Mammary epithelial cell (primary cell): ENCODE measurements at regions not wholly inside any gene's neighbourhood (a gene's known extent, or its start where the extent isn't known, plus 50 kb on each side); places are given as distances from the start of the nearest gene placed in this dataset.

Source experiments
- CTCF ChIP-seq, 2 donors: IDR thresholded peaks in 1 of 2; conservative IDR thresholded peaks in 1 of 2; 2 replicates each; pipeline ENCODE4 v1.5.1; 2011 to 2012; ENCODE audit warnings: inconsistent platforms in 2 of 2, low read length in 2 of 2, mild to moderate bottlenecking in 2 of 2, control low read depth in 1 of 2, low read depth in 1 of 2; ENCODE audit not compliant: insufficient read depth in 1 of 2; ENCODE audit errors: extremely low read depth in 1 of 2
- EZH2 ChIP-seq: IDR thresholded peaks from 2 replicates; pipeline ENCODE4 v1.6.1; 2012; ENCODE audit warnings: low read length, inconsistent platforms, borderline replicate concordance

GRCh38 chr10:22834471-22834870, 93.4 kb upstream of the ARMC3 start:
- TF ChIP-seq CTCF (conservative IDR thresholded peaks at IDR 0.05 in 1 of 2, IDR thresholded peaks at IDR 0.05 in 1 of 2; ENCODE audit: extremely low read depth in 1 of 2, insufficient read depth in 1 of 2, low read depth in 1 of 2, low read length in 2 of 2) (no peak), EZH2 (no peak)
